ENCODE measurements at regions not wholly inside any gene's neighbourhood (a gene's known extent, or its start where the extent isn't known, plus 50 kb on each side); places are given as distances from the start of the nearest gene placed in this dataset.

- TF ChIP-seq, protein P1, sequence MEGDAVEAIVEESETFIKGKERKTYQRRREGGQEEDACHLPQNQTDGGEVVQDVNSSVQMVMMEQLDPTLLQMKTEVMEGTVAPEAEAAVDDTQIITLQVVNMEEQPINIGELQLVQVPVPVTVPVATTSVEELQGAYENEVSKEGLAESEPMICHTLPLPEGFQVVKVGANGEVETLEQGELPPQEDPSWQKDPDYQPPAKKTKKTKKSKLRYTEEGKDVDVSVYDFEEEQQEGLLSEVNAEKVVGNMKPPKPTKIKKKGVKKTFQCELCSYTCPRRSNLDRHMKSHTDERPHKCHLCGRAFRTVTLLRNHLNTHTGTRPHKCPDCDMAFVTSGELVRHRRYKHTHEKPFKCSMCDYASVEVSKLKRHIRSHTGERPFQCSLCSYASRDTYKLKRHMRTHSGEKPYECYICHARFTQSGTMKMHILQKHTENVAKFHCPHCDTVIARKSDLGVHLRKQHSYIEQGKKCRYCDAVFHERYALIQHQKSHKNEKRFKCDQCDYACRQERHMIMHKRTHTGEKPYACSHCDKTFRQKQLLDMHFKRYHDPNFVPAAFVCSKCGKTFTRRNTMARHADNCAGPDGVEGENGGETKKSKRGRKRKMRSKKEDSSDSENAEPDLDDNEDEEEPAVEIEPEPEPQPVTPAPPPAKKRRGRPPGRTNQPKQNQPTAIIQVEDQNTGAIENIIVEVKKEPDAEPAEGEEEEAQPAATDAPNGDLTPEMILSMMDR (conservative IDR thresholded peaks at IDR 0.05; ENCODE audit: low read depth, low read length), result no peak
- no peak for TF ChIP-seq EZH2 (IDR thresholded peaks at IDR 0.05; ENCODE audit: borderline replicate concordance, low read depth, low read length, poor library complexity, severe bottlenecking)
- no peaks in the 10 kb centered on the region for H3K36me3 ChIP-seq (ENCODE audit: insufficient read depth, low read length, poor library complexity, severe bottlenecking)
- no peaks in the 10 kb centered on the region for H3K27me3 ChIP-seq (replicated peaks; ENCODE audit: insufficient read depth, low read depth, low read length, poor library complexity)
- CTCF ChIA-PET, result no interaction called here
- H3K4me1 ChIP-seq (ENCODE audit: insufficient read depth, low read length, poor library complexity, severe bottlenecking), result no peaks in the 10 kb centered on the region
- no peaks in the 10 kb centered on the region for H3K9me3 ChIP-seq (ENCODE audit: low read depth, low read length, poor library complexity, severe bottlenecking)
- BruUV-seq (replicated peaks), result no TSS peak
- POLR2A ChIA-PET (ENCODE audit: low non-redundant PET), result no interaction called here
- no peak overlapping the region for H3K4me3 ChIP-seq (ENCODE audit: low read depth, low read length, poor library complexity, severe bottlenecking)
- no peak for DNase-seq (ENCODE audit: low spot score)
- H3K27ac ChIP-seq (ENCODE audit: low read depth, low read length, poor library complexity, severe bottlenecking), result no peak overlapping the region
- intact Hi-C loops (cut with micrococcal nuclease; ENCODE audit: unreplicated experiment), result no loop called here
Measured at GRCh38 chr3:86801066-86801465, 189.9 kb downstream of the VGLL3 start.

- POLR2A ChIA-PET (ENCODE audit: low non-redundant PET), result no interaction called here
- Histone ChIP-seq H3K36me3 (ENCODE audit: insufficient read depth, low read length, poor library complexity, severe bottlenecking) (no peaks in the 10 kb centered on the region), H3K9me3 (ENCODE audit: low read depth, low read length, poor library complexity, severe bottlenecking) (no peaks in the 10 kb centered on the region), H3K4me1 (ENCODE audit: insufficient read depth, low read length, poor library complexity, severe bottlenecking) (no peaks in the 10 kb centered on the region), H3K27me3 (replicated peaks; ENCODE audit: insufficient read depth, low read depth, low read length, poor library complexity) (no peaks in the 10 kb centered on the region), H3K27ac (ENCODE audit: low read depth, low read length, poor library complexity, severe bottlenecking) (no peak overlapping the region), H3K4me3 (ENCODE audit: low read depth, low read length, poor library complexity, severe bottlenecking) (no peak overlapping the region)
- TF ChIP-seq, protein P1 (conservative IDR thresholded peaks at IDR 0.05; ENCODE audit: low read depth, low read length), result no peak
- no peak for TF ChIP-seq EZH2 (IDR thresholded peaks at IDR 0.05; ENCODE audit: borderline replicate concordance, low read depth, low read length, poor library complexity, severe bottlenecking)
- BruUV-seq (replicated peaks), result no TSS peak
- DNase-seq (ENCODE audit: low spot score), result no peak
- CTCF ChIA-PET, result no interaction called here
- intact Hi-C loops (cut with micrococcal nuclease; ENCODE audit: unreplicated experiment), result no loop called here
Measured at GRCh38 chr3:86800116-86800515, 190.8 kb downstream of the VGLL3 start.

- no peak overlapping the region for H3K4me3 ChIP-seq (ENCODE audit: low read depth, low read length, poor library complexity, severe bottlenecking)
- H3K27me3 ChIP-seq (replicated peaks; ENCODE audit: insufficient read depth, low read depth, low read length, poor library complexity), result no peaks in the 10 kb centered on the region
- no peak for TF ChIP-seq EZH2 (IDR thresholded peaks at IDR 0.05; ENCODE audit: borderline replicate concordance, low read depth, low read length, poor library complexity, severe bottlenecking)
- TF ChIP-seq, protein P1 (conservative IDR thresholded peaks at IDR 0.05; ENCODE audit: low read depth, low read length), result no peak
- ChIA-PET CTCF (no interaction called here), POLR2A (ENCODE audit: low non-redundant PET) (no interaction called here)
- no peaks in the 10 kb centered on the region for H3K36me3 ChIP-seq (ENCODE audit: insufficient read depth, low read length, poor library complexity, severe bottlenecking)
- no TSS peak for BruUV-seq (replicated peaks)
- H3K9me3 ChIP-seq (ENCODE audit: low read depth, low read length, poor library complexity, severe bottlenecking), result no peaks in the 10 kb centered on the region
- no peak overlapping the region for H3K27ac ChIP-seq (ENCODE audit: low read depth, low read length, poor library complexity, severe bottlenecking)
- intact Hi-C loops (cut with micrococcal nuclease; ENCODE audit: unreplicated experiment), result no loop called here
- DNase-seq (ENCODE audit: low spot score), result no peak
- no peaks in the 10 kb centered on the region for H3K4me1 ChIP-seq (ENCODE audit: insufficient read depth, low read length, poor library complexity, severe bottlenecking)
Measured at GRCh38 chr3:86797946-86798345, 193.0 kb downstream of the VGLL3 start.
